ENCODE measurements at regions not wholly inside any gene's neighbourhood (a gene's known extent, or its start where the extent isn't known, plus 50 kb on each side); places are given as distances from the start of the nearest gene placed in this dataset.

DNA sequence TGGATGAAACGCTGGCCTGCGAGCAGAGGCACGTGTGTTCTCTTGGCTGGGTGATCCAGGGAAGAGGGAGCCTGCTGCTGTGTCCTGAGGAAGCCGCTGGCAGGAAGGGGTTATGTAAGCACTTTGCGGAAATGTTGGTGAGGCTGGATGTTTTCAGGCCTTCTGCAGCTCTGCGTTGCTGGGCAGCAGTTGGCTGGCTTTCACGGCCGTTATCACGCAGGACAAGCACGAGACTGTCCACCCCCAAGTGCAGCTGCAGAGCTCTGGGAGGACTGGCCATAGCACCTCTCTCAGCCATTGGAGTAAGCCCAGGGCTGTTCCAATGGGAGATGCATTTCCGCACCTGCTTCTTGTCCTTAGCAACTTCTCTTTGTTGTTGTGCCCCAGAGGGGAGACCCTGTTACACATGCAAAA, 146.9 kb upstream of the SOX21 start:
- Histone ChIP-seq H3K36me3 (ENCODE audit: low read depth, missing control alignments) (no peaks in the 10 kb centered on the region), H3K27ac (no peak overlapping the region), H3K9me3 (no peaks in the 10 kb centered on the region), H3K27me3 (no peaks in the 10 kb centered on the region), H3K4me1 (no peaks in the 10 kb centered on the region), H3K4me3 (no peak overlapping the region)
- intact Hi-C loops (cut with DNase I; ENCODE audit: low total_unique reads): no loop called here
- no peak for TF ChIP-seq POLR2A (IDR thresholded peaks at IDR 0.05)
- TF ChIP-seq CTCF (IDR thresholded peaks at IDR 0.05): no peak
- peak; percentile 65 for DNase-seq
- 43 to 46% methylated on average over 8 to 11 of the region's 11 CpGs for whole genome bisulfite sequencing, 2 donors

- Histone ChIP-seq H3K27ac (no peak overlapping the region), H3K9me3 (no peaks in the 10 kb centered on the region), H3K36me3 (ENCODE audit: low read depth, missing control alignments) (no peaks in the 10 kb centered on the region), H3K4me1 (no peaks in the 10 kb centered on the region), H3K27me3 (no peaks in the 10 kb centered on the region), H3K4me3 (no peak overlapping the region)
- intact Hi-C loops (cut with DNase I; ENCODE audit: low total_unique reads): no loop called here
- no peak for DNase-seq
- no peak for TF ChIP-seq CTCF (IDR thresholded peaks at IDR 0.05)
- 78 to 80% methylated on average over 4 of the region's 4 CpGs for WGBS, 2 donors
These were observed 146.5 kb upstream of the SOX21 start for GRCh38 chr13:94858856-94859255.

DNA sequence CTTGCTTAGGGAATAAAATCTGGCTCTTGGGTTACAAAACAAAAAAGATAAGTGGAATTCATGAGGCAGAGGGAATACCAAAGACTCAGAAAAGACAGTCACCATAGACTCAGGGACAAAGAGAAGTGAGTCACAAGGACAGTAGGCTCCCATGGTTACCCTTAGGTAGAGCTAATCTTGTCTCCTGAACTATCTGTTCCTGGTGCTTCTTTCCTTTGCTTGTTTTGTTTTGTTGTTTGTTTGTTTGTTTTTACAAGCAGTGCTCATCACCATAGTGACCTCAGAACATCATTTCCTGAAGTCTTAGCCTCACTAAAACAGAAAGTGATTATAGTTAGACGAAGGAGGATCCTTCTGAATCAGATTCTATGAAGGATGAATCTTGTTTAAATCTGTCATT, 142.3 kb upstream of the SOX21 start:
- no peaks in the 10 kb centered on the region for H3K4me1 ChIP-seq
- H3K9me3 ChIP-seq: no peaks in the 10 kb centered on the region
- TF ChIP-seq CTCF (IDR thresholded peaks at IDR 0.05) (no peak), POLR2A (IDR thresholded peaks at IDR 0.05) (no peak)
- H3K36me3 ChIP-seq (ENCODE audit: low read depth, missing control alignments): no peaks in the 10 kb centered on the region
- no peak overlapping the region for H3K4me3 ChIP-seq
- WGBS, 2 donors: 75 to 79% methylated on average over 1 of the region's 1 CpG
- no peaks in the 10 kb centered on the region for H3K27me3 ChIP-seq
- DNase-seq: no peak
- H3K27ac ChIP-seq: no peak overlapping the region
- intact Hi-C loops (cut with DNase I; ENCODE audit: low total_unique reads): no loop called here

- Histone ChIP-seq H3K36me3 (ENCODE audit: low read depth, missing control alignments) (no peaks in the 10 kb centered on the region), H3K9me3 (no peaks in the 10 kb centered on the region), H3K27me3 (no peaks in the 10 kb centered on the region), H3K4me3 (no peak overlapping the region), H3K4me1 (no peaks in the 10 kb centered on the region), H3K27ac (no peak overlapping the region)
- 93 to 95% methylated on average over 1 of the region's 1 CpG for WGBS, 2 donors
- DNase-seq: no peak
- TF ChIP-seq CTCF (IDR thresholded peaks at IDR 0.05) (no peak), POLR2A (IDR thresholded peaks at IDR 0.05) (no peak)
- intact Hi-C loops (cut with DNase I; ENCODE audit: low total_unique reads): no loop called here
These were observed 139.2 kb upstream of the SOX21 start for GRCh38 chr13:94851576-94851975.

DNA sequence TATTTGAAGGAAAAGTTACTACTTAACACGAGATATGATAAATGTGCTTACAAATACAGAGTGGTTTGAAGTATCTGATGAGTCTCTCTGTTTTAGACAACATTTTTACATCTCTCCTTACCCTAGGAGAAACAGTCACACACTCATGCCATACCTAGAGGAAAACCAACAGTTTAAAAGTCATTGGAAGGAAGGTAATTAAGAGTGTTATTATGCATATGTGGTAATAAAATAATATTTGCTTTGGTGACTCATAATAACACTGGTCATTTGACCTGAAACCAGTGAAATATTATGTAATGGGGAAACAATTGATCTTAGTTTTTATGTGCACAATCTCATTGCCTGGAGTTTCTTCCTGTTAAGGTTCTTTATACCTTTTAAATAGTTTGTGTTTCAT, 136.9 kb upstream of the SOX21 start:
- intact Hi-C loops (cut with DNase I; ENCODE audit: low total_unique reads): no loop called here
- Histone ChIP-seq H3K4me3 (no peak overlapping the region), H3K27me3 (no peaks in the 10 kb centered on the region), H3K27ac (no peak overlapping the region), H3K9me3 (no peaks in the 10 kb centered on the region), H3K4me1 (no peaks in the 10 kb centered on the region), H3K36me3 (ENCODE audit: low read depth, missing control alignments) (no peaks in the 10 kb centered on the region)
- TF ChIP-seq CTCF (IDR thresholded peaks at IDR 0.05) (no peak), POLR2A (IDR thresholded peaks at IDR 0.05) (no peak)
- WGBS, 2 donors: 63 to 65% methylated on average over 1 of the region's 1 CpG
- no peak for DNase-seq

Data from testis (tissue), 2 donors.